Lower lobe of right lung (tissue), 2 donors: ENCODE measurements at regions not wholly inside any gene's neighbourhood (a gene's known extent, or its start where the extent isn't known, plus 50 kb on each side); places are given as distances from the start of the nearest gene placed in this dataset.

Source experiments
- ATAC-seq, 2 donors: fragments of 200-7000 bp; cut with Tn5 transposase; one replicate each; pipeline ENCODE4 v1.9.1; 2020 to 2022; ENCODE audit warnings: mild to moderate bottlenecking in 2 of 2, moderate library complexity in 2 of 2
- DNase-seq: peaks from one replicate; pipeline ENCODE4 v3.0.0-alpha.2; 2020
- H3K27ac ChIP-seq: fragments of 200-600 bp; one replicate; pipeline ENCODE4 v1.8.0; 2022
- H3K27me3 ChIP-seq: fragments of 200-600 bp; one replicate; pipeline ENCODE4 v1.8.0; 2022; ENCODE audit warnings: low read depth
- H3K36me3 ChIP-seq: fragments of 200-600 bp; one replicate; pipeline ENCODE4 v1.8.0; 2022; ENCODE audit warnings: mild to moderate bottlenecking
- H3K4me1 ChIP-seq: fragments of 200-600 bp; one replicate; pipeline ENCODE4 v1.8.0; 2022
- H3K4me3 ChIP-seq: fragments of 200-600 bp; one replicate; pipeline ENCODE4 v1.8.0; 2022; ENCODE audit warnings: mild to moderate bottlenecking
- H3K9me3 ChIP-seq: fragments of 200-600 bp; one replicate; pipeline ENCODE4 v1.8.0; 2022
- CTCF ChIP-seq: fragments of 200-600 bp; IDR thresholded peaks from one replicate; pipeline ENCODE4 v1.8.0; 2022; ENCODE audit warnings: antibody characterized with exemption, mild to moderate bottlenecking
- intact Hi-C: fragments of 100-400 bp; cut with DNase I; formaldehyde crosslinking; loops from one replicate; pipeline ENCODE4 v1.11.0; 2022
- donor health status: DM: no; HTN: yes; CAD: no; lungs with severe emphysema.

GRCh38 chr12:78698747-78699146 is 165.8 kb upstream of the SYT1 start:
- no peak for TF ChIP-seq CTCF
- Histone ChIP-seq H3K4me1 (no peaks in the 10 kb centered on the region), H3K36me3 (no peaks in the 10 kb centered on the region), H3K27ac (no peak overlapping the region), H3K9me3 (no peaks in the 10 kb centered on the region), H3K27me3 (no peaks in the 10 kb centered on the region), H3K4me3 (no peak overlapping the region)
- DNase-seq (no peak), ATAC-seq (no peak)
- intact Hi-C loops: no loop called here

GRCh38 chr12:78700565-78700964 is 164.0 kb upstream of the SYT1 start:
- ATAC-seq (no peak), DNase-seq (no peak)
- Histone ChIP-seq H3K4me3 (no peak overlapping the region), H3K36me3 (no peaks in the 10 kb centered on the region), H3K27me3 (no peaks in the 10 kb centered on the region), H3K27ac (no peak overlapping the region), H3K9me3 (no peaks in the 10 kb centered on the region), H3K4me1 (no peaks in the 10 kb centered on the region)
- TF ChIP-seq CTCF: no peak
- intact Hi-C loops: no loop called here

GRCh38 chr12:78703820-78704525 is 160.6 kb upstream of the SYT1 start:
- Histone ChIP-seq H3K4me3 (no peak overlapping the region), H3K27me3 (no peaks in the 10 kb centered on the region), H3K4me1 (no peaks in the 10 kb centered on the region), H3K9me3 (no peaks in the 10 kb centered on the region), H3K36me3 (no peaks in the 10 kb centered on the region), H3K27ac (no peak overlapping the region)
- DNase-seq: no peak
- intact Hi-C loops: no loop called here
- no peak for TF ChIP-seq CTCF
- no peak for ATAC-seq

GRCh38 chr12:78711954-78712353 is 152.6 kb upstream of the SYT1 start:
- DNase-seq (no peak), ATAC-seq (no peak)
- H3K4me3 ChIP-seq: no peak overlapping the region
- no peaks in the 10 kb centered on the region for H3K27me3 ChIP-seq
- no peaks in the 10 kb centered on the region for H3K4me1 ChIP-seq
- H3K36me3 ChIP-seq: no peaks in the 10 kb centered on the region
- H3K27ac ChIP-seq: no peak overlapping the region
- H3K9me3 ChIP-seq: no peaks in the 10 kb centered on the region
- intact Hi-C loops: no loop called here
- no peak for TF ChIP-seq CTCF

- H3K27ac ChIP-seq: no peak overlapping the region
- no peaks in the 10 kb centered on the region for H3K27me3 ChIP-seq
- no peak for TF ChIP-seq CTCF
- no peaks in the 10 kb centered on the region for H3K9me3 ChIP-seq
- intact Hi-C loops: no loop called here
- no peak for DNase-seq
- no peak overlapping the region for H3K4me3 ChIP-seq
- no peaks in the 10 kb centered on the region for H3K4me1 ChIP-seq
- no peak for ATAC-seq
- no peaks in the 10 kb centered on the region for H3K36me3 ChIP-seq
Observed at GRCh38 chr12:78712834-78713481, 151.6 kb upstream of the SYT1 start.
